ENCODE measurements at regions not wholly inside any gene's neighbourhood (a gene's known extent, or its start where the extent isn't known, plus 50 kb on each side); places are given as distances from the start of the nearest gene placed in this dataset.
"Not testable (repeated sequence)": the region's sequence is repeated elsewhere in the genome, so short reads cannot be mapped to it uniquely, and the experiment has no call there.

DNA sequence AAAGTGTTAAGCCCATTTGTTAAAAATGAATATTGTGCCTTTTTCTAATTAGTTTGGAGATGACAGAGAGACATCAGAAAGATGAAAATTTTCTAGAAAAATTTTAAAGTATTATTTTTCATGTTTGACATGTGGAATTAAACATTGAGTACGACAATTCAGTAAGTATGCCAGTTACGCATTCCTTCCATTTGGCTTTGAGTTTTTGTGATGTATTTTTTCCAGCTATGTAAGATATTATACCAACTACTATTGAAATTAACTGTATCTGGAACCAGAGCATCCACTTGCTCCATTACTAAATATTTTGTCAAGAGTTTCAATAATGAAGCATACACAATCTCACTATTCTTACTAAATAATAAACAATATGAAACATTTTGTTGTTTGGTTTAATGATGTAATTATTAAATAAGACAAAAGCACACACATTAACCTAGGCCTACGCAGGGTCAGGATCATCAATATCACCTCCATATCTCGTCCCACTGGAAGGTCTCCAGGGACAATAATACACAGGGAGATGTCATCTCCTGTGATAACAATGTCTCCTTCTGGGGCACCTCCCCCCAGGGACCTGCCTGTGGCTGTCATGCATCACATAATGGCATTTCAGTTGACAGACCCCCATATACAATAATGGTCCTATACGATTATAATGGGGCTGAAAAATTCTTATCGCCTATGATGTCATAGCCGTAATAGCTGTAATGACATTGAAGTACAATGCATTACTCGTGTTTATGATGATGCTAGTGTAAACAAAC, 274.1 kb downstream of the REEP3 start:
- no peak for DNase-seq

DNA sequence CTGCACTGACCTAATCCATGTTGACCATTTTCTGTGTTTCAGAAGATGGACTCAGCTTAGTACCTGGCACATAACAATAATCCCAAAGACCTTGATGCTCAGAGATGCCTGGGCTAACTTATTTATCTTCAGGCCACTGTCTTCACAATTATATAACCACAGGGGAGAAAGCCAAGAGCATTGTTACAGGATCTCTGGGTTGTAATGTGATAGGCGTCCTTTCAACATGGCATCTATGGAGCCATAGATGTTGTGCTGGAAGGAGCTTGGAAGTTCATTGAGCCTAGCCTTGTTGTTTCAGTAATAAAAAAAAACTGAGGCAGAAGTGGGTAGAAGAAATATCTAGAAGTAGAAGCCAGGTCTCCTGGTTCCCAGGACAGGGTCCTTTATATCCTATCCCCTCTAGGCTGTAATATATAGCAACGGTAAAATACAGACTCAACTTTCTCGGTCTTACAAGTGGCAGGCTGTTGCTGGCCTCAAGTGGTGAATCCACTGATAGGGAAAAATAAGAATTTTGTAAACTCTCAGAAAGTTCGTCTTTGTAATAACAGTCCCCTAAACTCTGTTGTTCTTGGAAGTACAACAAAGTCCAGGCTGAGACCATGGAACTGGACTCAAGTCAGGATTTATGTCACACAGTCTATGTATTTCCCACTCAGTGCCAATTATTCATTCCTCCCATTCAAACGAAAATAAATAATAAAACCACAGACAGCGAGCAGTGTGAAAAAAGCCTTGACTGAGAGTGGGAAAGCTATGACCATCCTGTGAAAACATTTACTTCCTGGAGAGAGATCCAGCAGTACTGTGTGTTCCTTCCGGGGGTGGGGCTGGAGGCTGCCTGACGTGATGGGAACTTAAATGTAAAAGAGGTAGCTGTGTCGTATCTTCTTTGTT, 277.6 kb downstream of the REEP3 start:
- DNase-seq: no peak

GRCh38 chr10:63799521-63800300, 278.5 kb downstream of the REEP3 start:
- no peak for DNase-seq

- DNase-seq: no peak
These were observed 280.0 kb downstream of the REEP3 start for GRCh38 chr10:63801166-63801565.

DNA sequence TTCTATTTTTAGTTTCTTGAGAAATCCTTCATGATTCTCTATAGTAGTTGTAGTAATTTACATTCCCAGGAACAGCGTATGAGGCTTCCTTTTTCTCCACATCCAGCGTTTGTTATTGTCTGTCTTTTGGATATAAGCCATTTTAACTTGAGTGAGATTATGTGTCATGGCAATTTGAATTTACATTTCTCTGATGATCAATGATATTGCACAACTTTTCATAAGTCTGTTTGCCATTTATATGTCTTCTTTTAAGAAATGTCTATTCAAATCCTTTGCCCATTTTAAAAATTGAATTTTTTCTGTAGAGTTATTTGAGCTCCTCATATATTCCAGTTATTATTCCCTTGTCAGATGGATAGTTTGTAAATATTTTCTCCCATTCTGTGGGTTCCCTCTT, 285.1 kb downstream of the REEP3 start:
- DNase-seq: no peak

DNA sequence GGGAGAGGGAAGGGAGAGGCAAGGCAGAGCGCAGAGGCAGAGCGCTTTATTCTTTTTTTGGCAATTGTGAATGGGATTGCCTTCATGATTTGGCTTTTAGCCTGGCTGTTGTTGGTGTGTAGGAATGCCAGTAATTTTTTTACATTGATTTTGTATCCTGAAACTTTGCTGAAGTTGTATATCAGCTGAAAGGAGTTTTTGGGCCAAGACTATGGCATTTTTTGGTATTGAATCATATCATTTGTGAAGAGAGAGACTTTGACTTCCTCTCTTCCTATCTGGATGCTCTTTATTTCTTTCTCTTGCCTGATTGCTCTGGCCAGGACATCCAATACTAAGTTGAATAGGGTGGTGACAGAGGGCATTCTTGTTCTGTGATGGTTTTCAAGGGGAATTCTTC, 291.3 kb downstream of the REEP3 start:
- DNase-seq: no peak

DNA sequence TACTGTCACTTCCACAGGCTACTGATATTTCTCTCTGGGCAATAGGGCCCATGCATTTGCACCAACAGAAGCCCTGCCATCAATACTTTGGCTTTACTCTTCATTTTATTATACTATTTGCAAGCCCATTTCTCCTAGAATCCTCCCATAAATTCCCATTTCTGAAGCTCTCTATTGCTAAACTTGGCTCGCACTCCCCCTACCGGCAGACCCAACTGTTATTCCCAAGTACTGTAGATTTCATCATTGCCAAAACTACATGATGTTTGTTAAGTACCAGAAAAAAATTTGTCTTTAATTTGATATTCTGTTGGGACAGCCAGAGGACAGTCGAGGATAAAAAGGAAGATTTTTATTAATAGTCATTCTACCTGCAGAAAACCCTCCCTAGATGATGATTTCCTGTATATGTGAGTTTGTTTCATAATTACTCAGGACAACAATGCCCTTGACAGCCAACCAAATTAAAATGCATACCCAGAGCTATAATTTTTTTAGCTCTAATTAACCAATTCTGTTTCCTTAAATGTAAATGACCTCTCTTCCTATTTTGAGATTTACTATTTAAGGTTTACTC, 298.6 kb downstream of the REEP3 start:
- peak; percentile 40 to 46 for DNase-seq

- DNase-seq: no peak
These were observed 301.3 kb downstream of the REEP3 start for GRCh38 chr10:63822496-63822895.

DNA sequence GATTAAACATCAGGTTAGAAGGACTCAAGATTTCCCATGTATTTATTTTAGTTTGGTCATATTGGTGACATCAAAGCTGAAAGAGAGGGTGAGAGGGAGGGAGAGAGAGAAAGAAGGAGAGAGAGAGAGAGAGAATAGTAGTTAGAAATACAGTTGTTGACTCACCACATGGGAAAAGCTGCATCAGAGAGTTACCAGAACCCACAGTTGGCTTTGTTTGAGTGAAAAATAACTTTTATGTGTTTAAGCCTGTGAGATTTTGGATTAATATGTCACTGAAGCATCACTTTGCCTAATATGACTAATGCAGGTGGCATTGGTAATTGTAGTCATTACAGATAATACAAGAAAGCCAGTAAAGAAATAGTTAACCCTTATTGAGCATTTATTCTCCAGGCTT, 303.9 kb downstream of the REEP3 start:
- DNase-seq: no peak

DNA sequence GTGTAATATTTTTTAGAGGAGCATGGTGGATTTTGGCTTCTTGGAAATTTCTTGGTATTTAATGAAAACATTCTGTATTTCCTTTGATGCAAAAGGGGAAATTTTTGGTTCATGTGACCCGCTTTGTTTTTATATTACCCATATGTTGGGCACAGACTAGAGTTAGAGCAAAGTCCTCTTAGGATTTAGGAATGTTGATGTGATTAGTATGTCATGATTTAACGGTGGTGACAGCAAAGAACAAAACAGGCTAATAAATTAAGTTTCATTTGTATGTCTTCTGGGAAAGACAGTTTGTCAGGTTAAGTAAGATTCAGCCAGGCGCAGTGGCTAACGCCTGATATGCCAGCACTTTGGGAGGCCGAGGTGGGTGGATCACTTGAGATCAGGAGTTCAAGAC, 304.6 kb downstream of the REEP3 start:
- DNase-seq: no peak

DNA sequence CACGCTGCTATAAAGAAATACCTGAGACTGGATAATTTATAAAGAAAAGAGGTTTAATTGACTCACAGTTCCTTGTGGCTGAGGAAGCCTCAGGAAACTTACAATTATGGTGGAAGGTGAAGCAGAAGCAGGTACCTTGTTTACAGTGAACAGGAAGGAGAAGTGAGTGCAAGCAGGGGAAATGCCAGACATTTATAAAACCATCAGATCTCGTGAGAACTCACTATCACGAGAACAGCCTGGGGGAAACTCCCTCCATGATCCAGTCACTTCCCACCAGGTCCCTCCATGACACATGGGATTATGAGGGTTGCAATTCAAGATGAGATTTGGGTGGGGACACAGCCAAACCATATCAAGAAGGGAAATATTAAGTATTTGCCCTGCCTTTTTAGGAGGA, 305.8 kb downstream of the REEP3 start:
- not testable (repeated sequence) for DNase-seq

DNA sequence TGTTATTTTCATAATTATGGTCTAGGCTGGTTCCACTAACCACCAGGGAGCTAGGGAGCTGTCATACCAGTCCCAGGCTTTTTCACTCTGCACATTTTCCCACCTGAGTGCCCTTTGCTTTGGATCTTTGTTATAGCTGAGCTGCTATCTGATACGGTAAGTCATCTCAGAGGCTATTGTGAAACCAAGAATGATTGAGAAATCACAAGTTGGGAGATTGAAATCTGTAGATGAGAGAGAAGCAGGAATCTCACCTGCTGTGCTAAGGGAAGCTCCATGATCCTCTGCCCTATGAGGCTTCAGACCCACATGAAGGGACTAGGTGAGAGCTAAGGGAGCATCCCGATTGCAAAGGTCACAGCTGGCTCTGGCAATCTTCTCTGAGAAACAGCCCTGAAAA, 307.8 kb downstream of the REEP3 start:
- no peak for DNase-seq

GRCh38 chr10:63829573-63830149, 308.5 kb downstream of the REEP3 start:
- no peak for DNase-seq

GRCh38 chr10:63832686-63833085, 311.5 kb downstream of the REEP3 start:
- DNase-seq: no peak

- no peak for DNase-seq
These were observed 312.3 kb downstream of the REEP3 start for GRCh38 chr10:63833411-63834060.

- DNase-seq: no peak
These were observed 315.7 kb downstream of the REEP3 start for GRCh38 chr10:63836666-63837442.

DNA sequence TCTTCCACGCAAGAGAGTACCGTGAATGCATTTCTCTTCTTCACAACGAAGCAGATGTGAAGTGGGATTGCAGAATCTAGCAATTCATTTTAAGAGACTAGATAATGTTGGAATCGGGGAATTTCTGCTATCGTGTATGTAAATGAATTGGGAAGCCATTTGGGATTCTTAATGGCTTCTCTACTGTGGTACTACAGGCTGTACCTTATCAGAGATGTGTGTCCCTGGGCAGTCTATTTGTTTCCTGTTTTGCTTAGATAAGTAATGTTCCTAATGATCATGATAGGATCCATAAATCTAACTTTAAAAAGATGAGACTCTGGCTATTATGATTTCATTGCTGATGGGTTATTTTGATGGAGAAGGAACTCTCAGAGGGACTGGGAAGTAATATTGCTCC, 320.6 kb downstream of the REEP3 start:
- no peak for DNase-seq

- DNase-seq: no peak
These were observed 321.9 kb downstream of the REEP3 start for GRCh38 chr10:63843107-63843506.

DNA sequence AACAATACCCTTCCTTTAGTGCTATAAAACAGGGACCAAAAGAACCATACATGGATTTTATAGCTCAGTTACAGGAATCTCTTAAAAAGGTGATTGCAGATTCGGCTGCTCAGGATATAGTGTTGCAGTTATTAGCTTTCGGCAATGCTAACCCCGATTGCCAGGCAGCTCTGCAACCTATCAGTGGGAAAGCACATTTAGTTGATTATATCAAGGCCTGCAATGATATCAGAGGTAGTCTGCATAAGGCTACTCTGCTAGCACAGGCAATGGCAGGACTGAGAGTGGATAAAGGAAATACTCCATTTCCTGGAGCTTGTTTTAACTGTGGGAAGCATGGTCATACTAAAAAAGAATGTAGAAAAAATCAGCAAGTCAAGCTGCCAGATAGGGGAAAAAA, 327.7 kb downstream of the REEP3 start:
- DNase-seq: not testable (repeated sequence)

- no peak for DNase-seq
These were observed 341.7 kb downstream of the REEP3 start for GRCh38 chr10:63862860-63863259.

DNA sequence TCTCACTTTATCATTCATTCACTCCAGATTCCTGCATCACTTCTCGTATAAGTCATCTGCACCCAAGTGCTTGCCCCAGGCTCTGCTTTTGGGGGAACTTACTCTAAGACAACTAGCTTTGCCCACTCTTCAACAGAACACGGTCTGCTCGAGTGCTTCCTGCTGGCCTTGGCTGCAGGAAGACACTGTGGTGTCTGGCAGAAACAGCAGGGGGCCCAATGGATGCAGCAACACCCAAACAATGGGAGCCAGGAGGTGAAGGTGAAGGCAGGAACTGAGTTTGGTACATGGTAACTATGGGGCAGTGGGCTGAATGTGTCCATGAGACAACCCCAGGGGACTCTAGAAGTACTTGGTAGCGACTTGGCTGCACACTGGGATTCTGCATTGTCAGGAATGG, 344.0 kb downstream of the REEP3 start:
- no peak for DNase-seq

Data from NCI-H2081 (cell line).